HG02610 (cell line): ENCODE measurements at regions not wholly inside any gene's neighbourhood (a gene's known extent, or its start where the extent isn't known, plus 50 kb on each side); places are given as distances from the start of the nearest gene placed in this dataset.

Experiments used
- ATAC-seq: cut with Tn5 transposase; IDR thresholded peaks from one replicate; pipeline ENCODE4 v1.9.1; 2021; ENCODE audit warnings: mild to moderate bottlenecking, moderate library complexity; ENCODE audit not compliant: unreplicated experiment

- no peak for ATAC-seq
These were observed 180.6 kb upstream of the STXBP5 start for GRCh38 chr6:147023581-147023980.

- ATAC-seq = no peak
These were observed 174.3 kb upstream of the STXBP5 start for GRCh38 chr6:147029923-147030322.

- no peak for ATAC-seq
These were observed 170.9 kb upstream of the STXBP5 start for GRCh38 chr6:147033267-147033666.

- ATAC-seq = no peak
These were observed 168.3 kb upstream of the STXBP5 start for GRCh38 chr6:147035886-147036285.

- no peak for ATAC-seq
These were observed 166.3 kb upstream of the STXBP5 start for GRCh38 chr6:147037881-147038280.

- no peak for ATAC-seq
These were observed 163.9 kb upstream of the STXBP5 start for GRCh38 chr6:147040121-147040910.

GRCh38 chr6:147042679-147043078 lies 161.5 kb upstream of the STXBP5 start:
- ATAC-seq = no peak

- no peak for ATAC-seq
These were observed 160.2 kb upstream of the STXBP5 start for GRCh38 chr6:147043994-147044477.

- ATAC-seq = no peak
These were observed 157.9 kb upstream of the STXBP5 start for GRCh38 chr6:147046141-147046877.

- ATAC-seq = no peak
These were observed 155.3 kb upstream of the STXBP5 start for GRCh38 chr6:147048930-147049329.

GRCh38 chr6:147053311-147053921 lies 150.8 kb upstream of the STXBP5 start:
- ATAC-seq = no peak

- ATAC-seq = no peak
These were observed 150.1 kb upstream of the STXBP5 start for GRCh38 chr6:147054158-147054557.

- ATAC-seq = no peak
These were observed 149.3 kb upstream of the STXBP5 start for GRCh38 chr6:147054871-147055270.

GRCh38 chr6:147055821-147056392 lies 148.3 kb upstream of the STXBP5 start:
- ATAC-seq = no peak

GRCh38 chr6:147057188-147057587 lies 147.0 kb upstream of the STXBP5 start:
- ATAC-seq = no peak

- ATAC-seq = no peak
These were observed 146.4 kb upstream of the STXBP5 start for GRCh38 chr6:147057705-147058342.

GRCh38 chr6:147058786-147059385 lies 145.3 kb upstream of the STXBP5 start:
- no peak for ATAC-seq

- ATAC-seq = no peak
These were observed 143.6 kb upstream of the STXBP5 start for GRCh38 chr6:147060636-147061035.

- ATAC-seq = no peak
These were observed 143.0 kb upstream of the STXBP5 start for GRCh38 chr6:147061252-147061651.

- no peak for ATAC-seq
These were observed 140.7 kb upstream of the STXBP5 start for GRCh38 chr6:147063469-147064031.
